ENCODE measurements at regions not wholly inside any gene's neighbourhood (a gene's known extent, or its start where the extent isn't known, plus 50 kb on each side); places are given as distances from the start of the nearest gene placed in this dataset.

- Histone ChIP-seq H4K20me1 (ENCODE audit: insufficient read depth, low read depth, low read length) (no peaks in the 10 kb centered on the region), H3K79me2 (ENCODE audit: low read length) (no peaks in the 10 kb centered on the region), H3K4me2 (ENCODE audit: low read depth, low read length, poor library complexity, severe bottlenecking) (no peak overlapping the region), H2AFZ (ENCODE audit: low read length) (no peak overlapping the region), H3K9me2 (replicated peaks; ENCODE audit: insufficient read depth, low read length) (no peaks in the 10 kb centered on the region), H3K9me3 (ENCODE audit: low read length) (no peaks in the 10 kb centered on the region; the same call in none of the 2 replicates), H3K27ac (ENCODE audit: low read length) (no peak overlapping the region), H3K9ac (ENCODE audit: low read length) (no peak overlapping the region), H3K27me3 (ENCODE audit: low read length) (no peaks in the 10 kb centered on the region), H3K36me3 (ENCODE audit: insufficient read depth, low read length) (no peaks in the 10 kb centered on the region), H3K4me3 (ENCODE audit: low read length) (no peak overlapping the region), H3K4me1 (ENCODE audit: low read length) (no peaks in the 10 kb centered on the region)
- DNase-seq: no peak
Observed at GRCh38 chr5:3346111-3346820, 249.4 kb upstream of the IRX1 start.

GRCh38 chr5:3345195-3345594 is 250.4 kb upstream of the IRX1 start:
- Histone ChIP-seq H3K27me3 (ENCODE audit: low read length) (no peaks in the 10 kb centered on the region), H3K4me1 (ENCODE audit: low read length) (no peaks in the 10 kb centered on the region), H3K9me3 (ENCODE audit: low read length) (no peaks in the 10 kb centered on the region; the same call in none of the 2 replicates), H3K4me2 (ENCODE audit: low read depth, low read length, poor library complexity, severe bottlenecking) (no peak overlapping the region), H3K36me3 (ENCODE audit: insufficient read depth, low read length) (no peaks in the 10 kb centered on the region), H3K9ac (ENCODE audit: low read length) (no peak overlapping the region), H3K4me3 (ENCODE audit: low read length) (no peak overlapping the region), H4K20me1 (ENCODE audit: insufficient read depth, low read depth, low read length) (no peaks in the 10 kb centered on the region), H3K9me2 (replicated peaks; ENCODE audit: insufficient read depth, low read length) (no peaks in the 10 kb centered on the region), H3K79me2 (ENCODE audit: low read length) (no peaks in the 10 kb centered on the region), H2AFZ (ENCODE audit: low read length) (no peak overlapping the region), H3K27ac (ENCODE audit: low read length) (no peak overlapping the region)
- DNase-seq: no peak

- no peaks in the 10 kb centered on the region for H3K9me2 ChIP-seq (replicated peaks; ENCODE audit: insufficient read depth, low read length)
- no peak for DNase-seq
- no peak overlapping the region for H3K27ac ChIP-seq (ENCODE audit: low read length)
- H3K36me3 ChIP-seq (ENCODE audit: insufficient read depth, low read length): no peaks in the 10 kb centered on the region
- H3K79me2 ChIP-seq (ENCODE audit: low read length): no peaks in the 10 kb centered on the region
- H3K4me3 ChIP-seq (ENCODE audit: low read length): no peak overlapping the region
- no peaks in the 10 kb centered on the region for H3K27me3 ChIP-seq (ENCODE audit: low read length)
- H3K4me2 ChIP-seq (ENCODE audit: low read depth, low read length, poor library complexity, severe bottlenecking): no peak overlapping the region
- no peaks in the 10 kb centered on the region; the same call in none of the 2 replicates for H3K9me3 ChIP-seq (ENCODE audit: low read length)
- H2AFZ ChIP-seq (ENCODE audit: low read length): no peak overlapping the region
- H3K9ac ChIP-seq (ENCODE audit: low read length): no peak overlapping the region
- H4K20me1 ChIP-seq (ENCODE audit: insufficient read depth, low read depth, low read length): no peaks in the 10 kb centered on the region
- no peaks in the 10 kb centered on the region for H3K4me1 ChIP-seq (ENCODE audit: low read length)
Observed at GRCh38 chr5:3344671-3345070, 251.0 kb upstream of the IRX1 start.

GRCh38 chr5:3343911-3344310 is 251.7 kb upstream of the IRX1 start:
- H3K9ac ChIP-seq (ENCODE audit: low read length): no peak overlapping the region
- no peak overlapping the region for H3K27ac ChIP-seq (ENCODE audit: low read length)
- no peaks in the 10 kb centered on the region for H3K36me3 ChIP-seq (ENCODE audit: insufficient read depth, low read length)
- H3K4me2 ChIP-seq (ENCODE audit: low read depth, low read length, poor library complexity, severe bottlenecking): no peak overlapping the region
- no peaks in the 10 kb centered on the region for H4K20me1 ChIP-seq (ENCODE audit: insufficient read depth, low read depth, low read length)
- no peak overlapping the region for H2AFZ ChIP-seq (ENCODE audit: low read length)
- DNase-seq: no peak
- H3K9me2 ChIP-seq (replicated peaks; ENCODE audit: insufficient read depth, low read length): no peaks in the 10 kb centered on the region
- H3K4me1 ChIP-seq (ENCODE audit: low read length): no peaks in the 10 kb centered on the region
- no peaks in the 10 kb centered on the region for H3K79me2 ChIP-seq (ENCODE audit: low read length)
- no peaks in the 10 kb centered on the region; the same call in none of the 2 replicates for H3K9me3 ChIP-seq (ENCODE audit: low read length)
- no peak overlapping the region for H3K4me3 ChIP-seq (ENCODE audit: low read length)
- no peaks in the 10 kb centered on the region for H3K27me3 ChIP-seq (ENCODE audit: low read length)

- Histone ChIP-seq H3K9ac (ENCODE audit: low read length) (no peak overlapping the region), H4K20me1 (ENCODE audit: insufficient read depth, low read depth, low read length) (no peaks in the 10 kb centered on the region), H3K9me3 (ENCODE audit: low read length) (no peaks in the 10 kb centered on the region; the same call in none of the 2 replicates), H3K9me2 (replicated peaks; ENCODE audit: insufficient read depth, low read length) (no peaks in the 10 kb centered on the region), H3K27me3 (ENCODE audit: low read length) (no peaks in the 10 kb centered on the region), H3K4me1 (ENCODE audit: low read length) (no peaks in the 10 kb centered on the region), H3K79me2 (ENCODE audit: low read length) (no peaks in the 10 kb centered on the region), H3K36me3 (ENCODE audit: insufficient read depth, low read length) (no peaks in the 10 kb centered on the region), H3K27ac (ENCODE audit: low read length) (no peak overlapping the region), H3K4me2 (ENCODE audit: low read depth, low read length, poor library complexity, severe bottlenecking) (no peak overlapping the region), H3K4me3 (ENCODE audit: low read length) (no peak overlapping the region), H2AFZ (ENCODE audit: low read length) (no peak overlapping the region)
- DNase-seq: no peak
Observed at GRCh38 chr5:3343211-3343610, 252.4 kb upstream of the IRX1 start.

- H4K20me1 ChIP-seq (ENCODE audit: insufficient read depth, low read depth, low read length): no peaks in the 10 kb centered on the region
- DNase-seq: no peak
Observed at GRCh38 chr5:3342271-3343100, 253.1 kb upstream of the IRX1 start.

GRCh38 chr5:3341446-3342240 is 254.0 kb upstream of the IRX1 start:
- DNase-seq: no peak
- H3K27me3 ChIP-seq (ENCODE audit: low read length): no peaks in the 10 kb centered on the region
- no peak overlapping the region for H2AFZ ChIP-seq (ENCODE audit: low read length)
- no peak overlapping the region for H3K4me2 ChIP-seq (ENCODE audit: low read depth, low read length, poor library complexity, severe bottlenecking)
- no peak overlapping the region for H3K9ac ChIP-seq (ENCODE audit: low read length)
- no peaks in the 10 kb centered on the region for H3K4me1 ChIP-seq (ENCODE audit: low read length)
- H3K79me2 ChIP-seq (ENCODE audit: low read length): no peaks in the 10 kb centered on the region
- H3K9me2 ChIP-seq (replicated peaks; ENCODE audit: insufficient read depth, low read length): no peaks in the 10 kb centered on the region
- H4K20me1 ChIP-seq (ENCODE audit: insufficient read depth, low read depth, low read length): no peaks in the 10 kb centered on the region
- no peak overlapping the region for H3K4me3 ChIP-seq (ENCODE audit: low read length)
- H3K9me3 ChIP-seq (ENCODE audit: low read length): no peaks in the 10 kb centered on the region; the same call in none of the 2 replicates
- no peak overlapping the region for H3K27ac ChIP-seq (ENCODE audit: low read length)
- no peaks in the 10 kb centered on the region for H3K36me3 ChIP-seq (ENCODE audit: insufficient read depth, low read length)

More at GRCh38 chr5:3342271-3343100, 253.1 kb upstream of the IRX1 start:
- Histone ChIP-seq H3K27ac (ENCODE audit: low read length) (no peak overlapping the region), H3K4me1 (ENCODE audit: low read length) (no peaks in the 10 kb centered on the region), H3K36me3 (ENCODE audit: insufficient read depth, low read length) (no peaks in the 10 kb centered on the region), H3K9me2 (replicated peaks; ENCODE audit: insufficient read depth, low read length) (no peaks in the 10 kb centered on the region), H3K9ac (ENCODE audit: low read length) (no peak overlapping the region), H3K4me2 (ENCODE audit: low read depth, low read length, poor library complexity, severe bottlenecking) (no peak overlapping the region), H3K79me2 (ENCODE audit: low read length) (no peaks in the 10 kb centered on the region), H3K9me3 (ENCODE audit: low read length) (no peaks in the 10 kb centered on the region; the same call in none of the 2 replicates), H2AFZ (ENCODE audit: low read length) (no peak overlapping the region), H3K27me3 (ENCODE audit: low read length) (no peaks in the 10 kb centered on the region), H3K4me3 (ENCODE audit: low read length) (no peak overlapping the region)

- no peak overlapping the region for H3K27ac ChIP-seq (ENCODE audit: low read length)
- no peak overlapping the region for H3K9ac ChIP-seq (ENCODE audit: low read length)
- no peak for DNase-seq
- no peak overlapping the region for H3K4me2 ChIP-seq (ENCODE audit: low read depth, low read length, poor library complexity, severe bottlenecking)
- H3K9me3 ChIP-seq (ENCODE audit: low read length): no peaks in the 10 kb centered on the region; the same call in 1 of the 2 replicates
- no peaks in the 10 kb centered on the region for H4K20me1 ChIP-seq (ENCODE audit: insufficient read depth, low read depth, low read length)
- H3K4me3 ChIP-seq (ENCODE audit: low read length): no peak overlapping the region
- H3K27me3 ChIP-seq (ENCODE audit: low read length): no peaks in the 10 kb centered on the region
- H3K36me3 ChIP-seq (ENCODE audit: insufficient read depth, low read length): no peaks in the 10 kb centered on the region
- H3K4me1 ChIP-seq (ENCODE audit: low read length): no peaks in the 10 kb centered on the region
- H3K9me2 ChIP-seq (replicated peaks; ENCODE audit: insufficient read depth, low read length): no peaks in the 10 kb centered on the region
- H3K79me2 ChIP-seq (ENCODE audit: low read length): no peaks in the 10 kb centered on the region
- no peak overlapping the region for H2AFZ ChIP-seq (ENCODE audit: low read length)
Observed at GRCh38 chr5:3340471-3340870, 255.2 kb upstream of the IRX1 start.

Data from Karpas-422 (cell line).